ENCODE measurements at regions not wholly inside any gene's neighbourhood (a gene's known extent, or its start where the extent isn't known, plus 50 kb on each side); places are given as distances from the start of the nearest gene placed in this dataset.

DNA sequence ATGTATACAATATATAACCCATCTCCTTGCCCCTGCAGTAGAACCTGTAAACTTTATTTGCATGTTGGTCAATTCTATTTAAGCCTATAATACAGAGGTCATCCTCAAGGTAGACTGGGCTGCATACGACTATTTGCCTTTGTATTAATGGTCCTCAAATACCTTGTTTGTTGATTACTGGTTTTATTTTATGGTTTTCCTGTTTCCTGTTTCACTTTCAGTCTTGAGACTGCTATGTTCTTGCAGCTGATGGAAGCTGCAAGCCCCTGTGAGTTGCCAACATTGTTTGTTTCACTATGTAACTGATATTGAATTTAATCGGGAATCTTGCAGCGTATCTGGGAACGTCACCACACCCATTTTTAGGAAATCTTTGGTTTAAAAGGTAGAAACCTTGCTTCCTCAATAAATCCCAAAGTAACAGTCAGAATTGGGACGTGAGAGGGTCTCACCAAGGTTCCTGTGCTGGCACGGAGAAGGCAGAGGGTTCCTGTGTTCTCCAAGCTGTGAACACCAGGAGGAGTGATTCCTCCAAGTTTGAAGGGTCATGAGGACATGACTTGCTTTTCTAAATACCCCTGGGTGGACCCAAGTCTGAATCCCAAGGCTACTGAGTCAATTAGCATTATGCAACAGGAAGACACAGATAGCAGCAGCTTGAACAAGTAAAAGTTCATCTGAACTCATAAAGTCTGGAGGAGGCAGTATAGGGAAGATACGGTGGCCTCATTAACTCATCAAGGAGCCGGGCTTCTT lies 110.6 kb upstream of the PNPLA4 start:
- no TSS peak for BruUV-seq (replicated peaks)
- no peak overlapping the region for H3K27ac Mint-ChIP-seq (ENCODE audit: unreplicated experiment)
- ChIA-PET POLR2A (no interaction called here), CTCF (no interaction called here)
- H3K9me3 Mint-ChIP-seq (ENCODE audit: unreplicated experiment), result no peaks in the 10 kb centered on the region
- DNase-seq, result no peak
- no peak overlapping the region for H3K4me3 Mint-ChIP-seq (ENCODE audit: unreplicated experiment)
- no peaks in the 10 kb centered on the region for H3K27me3 Mint-ChIP-seq (ENCODE audit: insufficient read depth, unreplicated experiment)
- no peaks in the 10 kb centered on the region for H3K27me3 ChIP-seq (replicated peaks; ENCODE audit: control insufficient read depth, insufficient read depth, low read length)
- intact Hi-C loops (cut with micrococcal nuclease; ENCODE audit: unreplicated experiment), result no loop called here
- H3K4me1 Mint-ChIP-seq (ENCODE audit: low read depth, unreplicated experiment), result no peaks in the 10 kb centered on the region
- no peaks in the 10 kb centered on the region for H3K36me3 Mint-ChIP-seq (ENCODE audit: insufficient read depth, unreplicated experiment)
- H3K4me1 ChIP-seq, result no peaks in the 10 kb centered on the region
- TF ChIP-seq, protein P1, sequence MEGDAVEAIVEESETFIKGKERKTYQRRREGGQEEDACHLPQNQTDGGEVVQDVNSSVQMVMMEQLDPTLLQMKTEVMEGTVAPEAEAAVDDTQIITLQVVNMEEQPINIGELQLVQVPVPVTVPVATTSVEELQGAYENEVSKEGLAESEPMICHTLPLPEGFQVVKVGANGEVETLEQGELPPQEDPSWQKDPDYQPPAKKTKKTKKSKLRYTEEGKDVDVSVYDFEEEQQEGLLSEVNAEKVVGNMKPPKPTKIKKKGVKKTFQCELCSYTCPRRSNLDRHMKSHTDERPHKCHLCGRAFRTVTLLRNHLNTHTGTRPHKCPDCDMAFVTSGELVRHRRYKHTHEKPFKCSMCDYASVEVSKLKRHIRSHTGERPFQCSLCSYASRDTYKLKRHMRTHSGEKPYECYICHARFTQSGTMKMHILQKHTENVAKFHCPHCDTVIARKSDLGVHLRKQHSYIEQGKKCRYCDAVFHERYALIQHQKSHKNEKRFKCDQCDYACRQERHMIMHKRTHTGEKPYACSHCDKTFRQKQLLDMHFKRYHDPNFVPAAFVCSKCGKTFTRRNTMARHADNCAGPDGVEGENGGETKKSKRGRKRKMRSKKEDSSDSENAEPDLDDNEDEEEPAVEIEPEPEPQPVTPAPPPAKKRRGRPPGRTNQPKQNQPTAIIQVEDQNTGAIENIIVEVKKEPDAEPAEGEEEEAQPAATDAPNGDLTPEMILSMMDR (IDR thresholded peaks at IDR 0.05; ENCODE audit: insufficient read depth in 1 of 2, low read depth in 1 of 2, low read length in 1 of 2, severe bottlenecking in 1 of 2, unreplicated experiment in 1 of 2), result no peak
- H3K9me3 ChIP-seq, result no peaks in the 10 kb centered on the region
- H3K4me3 ChIP-seq (ENCODE audit: low read depth, low read length), result no peak overlapping the region
- H3K36me3 ChIP-seq (ENCODE audit: control insufficient read depth, insufficient read depth, low read length), result no peaks in the 10 kb centered on the region

DNA sequence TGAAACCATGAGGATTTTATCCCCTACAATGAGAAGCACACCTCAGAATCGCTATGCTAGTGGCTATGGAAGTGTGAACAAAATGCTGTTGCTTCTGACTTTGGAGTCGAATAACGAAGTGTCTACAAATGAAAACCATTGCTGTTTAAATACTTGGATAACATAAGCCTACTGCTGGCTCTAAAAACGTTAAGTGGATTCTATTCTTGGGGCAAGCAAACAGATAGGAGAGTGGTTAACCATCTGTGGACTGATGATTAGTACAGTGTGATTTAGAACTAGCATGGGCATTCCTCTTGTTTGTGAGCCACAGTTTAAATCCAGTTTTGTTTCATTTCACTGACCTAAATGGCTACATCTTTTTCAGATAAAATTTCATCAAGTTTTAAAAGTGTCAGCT lies 109.7 kb upstream of the PNPLA4 start:
- no peaks in the 10 kb centered on the region for H3K4me1 Mint-ChIP-seq (ENCODE audit: low read depth, unreplicated experiment)
- H3K36me3 ChIP-seq (ENCODE audit: control insufficient read depth, insufficient read depth, low read length), result no peaks in the 10 kb centered on the region
- CTCF ChIA-PET, result no interaction called here
- no peak for DNase-seq
- H3K27me3 ChIP-seq (replicated peaks; ENCODE audit: control insufficient read depth, insufficient read depth, low read length), result no peaks in the 10 kb centered on the region
- POLR2A ChIA-PET, result no interaction called here
- no peaks in the 10 kb centered on the region for H3K4me1 ChIP-seq
- no peaks in the 10 kb centered on the region for H3K9me3 ChIP-seq
- H3K9me3 Mint-ChIP-seq (ENCODE audit: unreplicated experiment), result no peaks in the 10 kb centered on the region
- TF ChIP-seq, protein P1 (IDR thresholded peaks at IDR 0.05; ENCODE audit: insufficient read depth in 1 of 2, low read depth in 1 of 2, low read length in 1 of 2, severe bottlenecking in 1 of 2, unreplicated experiment in 1 of 2), result no peak
- H3K4me3 ChIP-seq (ENCODE audit: low read depth, low read length), result no peak overlapping the region
- no peaks in the 10 kb centered on the region for H3K36me3 Mint-ChIP-seq (ENCODE audit: insufficient read depth, unreplicated experiment)
- H3K4me3 Mint-ChIP-seq (ENCODE audit: unreplicated experiment), result no peak overlapping the region
- H3K27ac Mint-ChIP-seq (ENCODE audit: unreplicated experiment), result no peak overlapping the region
- intact Hi-C loops (cut with micrococcal nuclease; ENCODE audit: unreplicated experiment), result no loop called here
- no peaks in the 10 kb centered on the region for H3K27me3 Mint-ChIP-seq (ENCODE audit: insufficient read depth, unreplicated experiment)
- no TSS peak for BruUV-seq (replicated peaks)

DNA sequence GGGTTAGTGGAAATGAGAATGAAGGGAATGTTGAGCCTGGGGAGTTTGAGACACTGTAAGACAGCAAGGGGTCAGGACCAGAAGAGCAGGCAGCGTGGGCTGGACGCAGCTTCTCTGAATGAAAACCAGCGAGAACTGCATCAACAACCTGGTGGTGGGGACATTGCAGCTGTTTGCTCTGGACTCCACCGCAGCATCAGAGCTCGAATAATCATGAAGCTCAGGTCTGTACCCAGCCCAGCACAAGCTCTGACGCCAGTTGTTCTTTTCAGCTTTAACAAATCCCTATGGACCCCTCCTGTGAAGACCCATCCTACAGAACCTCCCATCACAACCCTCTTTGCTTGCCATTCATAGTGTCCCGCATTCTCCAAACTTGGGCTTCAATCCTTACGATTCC lies 106.8 kb upstream of the PNPLA4 start:
- Histone ChIP-seq H3K27me3 (replicated peaks; ENCODE audit: control insufficient read depth, insufficient read depth, low read length) (no peaks in the 10 kb centered on the region), H3K9me3 (no peaks in the 10 kb centered on the region), H3K4me3 (ENCODE audit: low read depth, low read length) (no peak overlapping the region), H3K36me3 (ENCODE audit: control insufficient read depth, insufficient read depth, low read length) (no peaks in the 10 kb centered on the region), H3K4me1 (no peaks in the 10 kb centered on the region)
- no peak for DNase-seq
- POLR2A ChIA-PET, result no interaction called here
- Mint-ChIP-seq H3K4me1 (ENCODE audit: low read depth, unreplicated experiment) (no peaks in the 10 kb centered on the region), H3K27me3 (ENCODE audit: insufficient read depth, unreplicated experiment) (no peaks in the 10 kb centered on the region), H3K36me3 (ENCODE audit: insufficient read depth, unreplicated experiment) (no peaks in the 10 kb centered on the region), H3K27ac (ENCODE audit: unreplicated experiment) (no peak overlapping the region), H3K4me3 (ENCODE audit: unreplicated experiment) (no peak overlapping the region), H3K9me3 (ENCODE audit: unreplicated experiment) (no peaks in the 10 kb centered on the region)
- intact Hi-C loops (cut with micrococcal nuclease; ENCODE audit: unreplicated experiment), result no loop called here
- CTCF ChIA-PET, result no interaction called here
- TF ChIP-seq, protein P1 (IDR thresholded peaks at IDR 0.05; ENCODE audit: insufficient read depth in 1 of 2, low read depth in 1 of 2, low read length in 1 of 2, severe bottlenecking in 1 of 2, unreplicated experiment in 1 of 2), result no peak
- no TSS peak for BruUV-seq (replicated peaks)
